Neural cell (in vitro differentiated cells): ENCODE measurements at regions not wholly inside any gene's neighbourhood (a gene's known extent, or its start where the extent isn't known, plus 50 kb on each side); places are given as distances from the start of the nearest gene placed in this dataset.

Source experiments
- H2AFZ ChIP-seq: fragments of 200-600, 300-800 bp; sonication (generic), shearing (Covaris generic); 2 replicates; pipeline ENCODE4 v1.6.0; 2014; ENCODE audit warnings: low read depth, mild to moderate bottlenecking, antibody characterized with exemption, low read length, moderate library complexity
- H3F3A ChIP-seq: fragments of 200-600 bp; shearing (Covaris generic); 2 replicates; pipeline ENCODE4 v1.6.1; 2016; ENCODE audit warnings: mild to moderate bottlenecking, moderate library complexity, mixed read lengths, antibody characterized with exemption, low read length; ENCODE audit not compliant: insufficient read depth, poor library complexity, severe bottlenecking
- H3K27ac ChIP-seq: fragments of 200-600, 300-800 bp; sonication (generic), shearing (Covaris generic); 2 replicates; pipeline ENCODE4 v1.5.1; 2014; ENCODE audit warnings: mild to moderate bottlenecking, low read length, moderate library complexity
- H3K27me3 ChIP-seq: fragments of 300-800, 200-600 bp; sonication (generic), shearing (Covaris generic); 2 replicates; pipeline ENCODE4 v1.6.0; 2014; ENCODE audit warnings: mild to moderate bottlenecking, low read depth, low read length, moderate library complexity; ENCODE audit not compliant: insufficient read depth
- H3K36me3 ChIP-seq: fragments of 300-800, 200-600 bp; sonication (generic), shearing (Covaris generic); 2 replicates; pipeline ENCODE4 v1.5.1; 2014; ENCODE audit warnings: mild to moderate bottlenecking, antibody characterized with exemption, low read length, moderate library complexity; ENCODE audit not compliant: insufficient read depth
- H3K4me2 ChIP-seq: fragments of 300-800, 200-600 bp; sonication (generic), shearing (Covaris generic); 2 replicates; pipeline ENCODE4 v1.6.0; 2014; ENCODE audit warnings: mild to moderate bottlenecking, low read length
- H3K4me3 ChIP-seq: fragments of 300-800, 200-600 bp; sonication (generic), shearing (Covaris generic); 2 replicates; pipeline ENCODE4 v1.5.1; 2014; ENCODE audit warnings: mild to moderate bottlenecking, low read length, moderate library complexity
- H3K79me2 ChIP-seq: fragments of 200-600 bp; shearing (Covaris generic); replicated peaks from 2 replicates; pipeline ENCODE4 v1.6.0; 2014; ENCODE audit warnings: mild to moderate bottlenecking, low read length, moderate library complexity; ENCODE audit not compliant: insufficient read depth
- H3K9ac ChIP-seq: fragments of 300-800, 200-600 bp; sonication (generic), shearing (Covaris generic); 2 replicates; pipeline ENCODE4 v1.6.1; 2016; ENCODE audit warnings: mild to moderate bottlenecking, low read length, mixed read lengths
- H3K9me2 ChIP-seq: fragments of 200-600 bp; shearing (Covaris generic); 2 replicates; pipeline ENCODE4 v1.6.1; 2016; ENCODE audit warnings: mild to moderate bottlenecking, low read length, mixed read lengths; ENCODE audit not compliant: insufficient read depth
- H3K9me3 ChIP-seq: fragments of 200-600, 300-800 bp; sonication (generic), shearing (Covaris generic); 2 replicates; pipeline ENCODE4 v1.6.1; 2016; ENCODE audit warnings: mild to moderate bottlenecking, mixed run types, low read length, moderate library complexity, mixed read lengths
- H4K20me1 ChIP-seq: fragments of 200-600 bp; shearing (Covaris generic); 2 replicates; pipeline ENCODE4 v1.6.1; 2016; ENCODE audit warnings: mild to moderate bottlenecking, mixed run types; ENCODE audit not compliant: insufficient read depth
- EP300 ChIP-seq: fragments of 450-650 bp; conservative IDR thresholded peaks from 2 replicates; pipeline ENCODE4 v1.6.1; 2014; ENCODE audit warnings: antibody characterized with exemption, mild to moderate bottlenecking, moderate library complexity; ENCODE audit not compliant: poor library complexity, severe bottlenecking
- EZH2 ChIP-seq: fragments of 200-600, 300-800 bp; shearing (Covaris generic), sonication (generic); IDR thresholded peaks from 2 replicates; pipeline ENCODE4 v1.6.1; 2014; ENCODE audit warnings: antibody characterized with exemption, low read length, borderline replicate concordance, mild to moderate bottlenecking; ENCODE audit not compliant: insufficient read depth, poor library complexity, severe bottlenecking
- MXI1 ChIP-seq: fragments of 450-650 bp; conservative IDR thresholded peaks from 2 replicates; pipeline ENCODE4 v1.6.1; 2014; ENCODE audit warnings: antibody characterized with exemption, mild to moderate bottlenecking; ENCODE audit not compliant: poor library complexity, severe bottlenecking
- POLR2AphosphoS5 ChIP-seq: IDR thresholded peaks from 2 replicates; pipeline ENCODE4 v1.6.1; 2012
- RAD21 ChIP-seq: fragments of 450-650 bp; conservative IDR thresholded peaks from 2 replicates; pipeline ENCODE4 v1.6.1; 2014; ENCODE audit warnings: antibody characterized with exemption, mild to moderate bottlenecking, moderate library complexity
- SMC3 ChIP-seq: fragments of 450-650 bp; conservative IDR thresholded peaks from 2 replicates; pipeline ENCODE4 v1.6.1; 2014; ENCODE audit warnings: antibody characterized with exemption, mild to moderate bottlenecking, moderate library complexity; ENCODE audit not compliant: poor library complexity
- TAF1 ChIP-seq: IDR thresholded peaks from 2 replicates; pipeline ENCODE4 v1.6.1; 2012; ENCODE audit warnings: low read depth
- TF ChIP-seq, protein P1 (sequence below): fragments of 450-650 bp; IDR thresholded peaks from 2 replicates; pipeline ENCODE4 v1.5.1; 2014; ENCODE audit warnings: antibody characterized with exemption, mild to moderate bottlenecking, moderate library complexity; ENCODE audit not compliant: poor library complexity, severe bottlenecking
- TF ChIP-seq, protein P2 (sequence below): IDR thresholded peaks from 2 replicates; pipeline ENCODE4 v1.6.1; 2012; ENCODE audit warnings: borderline replicate concordance

DNA sequence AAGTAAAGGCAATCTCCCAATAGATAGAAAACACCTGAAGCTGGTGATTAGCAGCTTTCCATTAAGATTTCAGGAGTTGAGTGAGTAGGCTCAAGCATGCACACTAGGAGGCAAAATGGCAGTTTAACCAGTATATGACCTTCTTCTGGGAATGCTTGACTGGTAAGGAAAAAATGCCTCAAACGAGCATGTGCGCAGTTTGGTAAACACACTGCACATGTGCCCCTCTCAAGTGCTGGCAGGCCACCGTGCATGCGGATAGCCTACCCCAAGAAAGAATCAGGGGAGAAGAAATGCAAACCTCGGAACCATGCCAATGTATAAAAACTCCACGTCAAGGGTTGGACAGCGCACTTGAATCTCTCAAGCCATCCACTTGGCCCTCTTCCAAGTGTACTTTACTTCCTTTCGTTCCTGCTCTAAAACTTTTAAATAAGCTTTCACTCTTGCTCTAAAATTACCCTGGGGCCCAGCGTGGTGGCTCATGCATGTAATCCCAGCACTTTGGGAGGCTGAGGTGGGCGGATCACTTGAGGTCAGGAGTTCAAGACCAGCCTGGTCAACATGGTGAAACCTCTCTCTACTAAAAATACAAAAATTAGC is 98.8 kb upstream of the CDK1 start:
- H3K27me3 ChIP-seq = no peaks in the 10 kb centered on the region
- no peak overlapping the region for H3K9ac ChIP-seq
- no peaks in the 10 kb centered on the region for H3K79me2 ChIP-seq
- no peaks in the 10 kb centered on the region for H3F3A ChIP-seq
- H3K4me2 ChIP-seq = no peak overlapping the region
- H4K20me1 ChIP-seq = no peaks in the 10 kb centered on the region
- no peak overlapping the region for H3K4me3 ChIP-seq
- H3K27ac ChIP-seq = no peak overlapping the region
- H3K36me3 ChIP-seq = no peaks in the 10 kb centered on the region
- no peaks in the 10 kb centered on the region for H3K9me2 ChIP-seq
- no peaks in the 10 kb centered on the region for H3K9me3 ChIP-seq
- TF ChIP-seq RAD21 (no peak), POLR2AphosphoS5 (no peak), TAF1 (no peak), SMC3 (no peak), MXI1 (no peak), EP300 (no peak), EZH2 (no peak)
- TF ChIP-seq, protein P1, sequence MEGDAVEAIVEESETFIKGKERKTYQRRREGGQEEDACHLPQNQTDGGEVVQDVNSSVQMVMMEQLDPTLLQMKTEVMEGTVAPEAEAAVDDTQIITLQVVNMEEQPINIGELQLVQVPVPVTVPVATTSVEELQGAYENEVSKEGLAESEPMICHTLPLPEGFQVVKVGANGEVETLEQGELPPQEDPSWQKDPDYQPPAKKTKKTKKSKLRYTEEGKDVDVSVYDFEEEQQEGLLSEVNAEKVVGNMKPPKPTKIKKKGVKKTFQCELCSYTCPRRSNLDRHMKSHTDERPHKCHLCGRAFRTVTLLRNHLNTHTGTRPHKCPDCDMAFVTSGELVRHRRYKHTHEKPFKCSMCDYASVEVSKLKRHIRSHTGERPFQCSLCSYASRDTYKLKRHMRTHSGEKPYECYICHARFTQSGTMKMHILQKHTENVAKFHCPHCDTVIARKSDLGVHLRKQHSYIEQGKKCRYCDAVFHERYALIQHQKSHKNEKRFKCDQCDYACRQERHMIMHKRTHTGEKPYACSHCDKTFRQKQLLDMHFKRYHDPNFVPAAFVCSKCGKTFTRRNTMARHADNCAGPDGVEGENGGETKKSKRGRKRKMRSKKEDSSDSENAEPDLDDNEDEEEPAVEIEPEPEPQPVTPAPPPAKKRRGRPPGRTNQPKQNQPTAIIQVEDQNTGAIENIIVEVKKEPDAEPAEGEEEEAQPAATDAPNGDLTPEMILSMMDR = no peak
- TF ChIP-seq, protein P2, sequence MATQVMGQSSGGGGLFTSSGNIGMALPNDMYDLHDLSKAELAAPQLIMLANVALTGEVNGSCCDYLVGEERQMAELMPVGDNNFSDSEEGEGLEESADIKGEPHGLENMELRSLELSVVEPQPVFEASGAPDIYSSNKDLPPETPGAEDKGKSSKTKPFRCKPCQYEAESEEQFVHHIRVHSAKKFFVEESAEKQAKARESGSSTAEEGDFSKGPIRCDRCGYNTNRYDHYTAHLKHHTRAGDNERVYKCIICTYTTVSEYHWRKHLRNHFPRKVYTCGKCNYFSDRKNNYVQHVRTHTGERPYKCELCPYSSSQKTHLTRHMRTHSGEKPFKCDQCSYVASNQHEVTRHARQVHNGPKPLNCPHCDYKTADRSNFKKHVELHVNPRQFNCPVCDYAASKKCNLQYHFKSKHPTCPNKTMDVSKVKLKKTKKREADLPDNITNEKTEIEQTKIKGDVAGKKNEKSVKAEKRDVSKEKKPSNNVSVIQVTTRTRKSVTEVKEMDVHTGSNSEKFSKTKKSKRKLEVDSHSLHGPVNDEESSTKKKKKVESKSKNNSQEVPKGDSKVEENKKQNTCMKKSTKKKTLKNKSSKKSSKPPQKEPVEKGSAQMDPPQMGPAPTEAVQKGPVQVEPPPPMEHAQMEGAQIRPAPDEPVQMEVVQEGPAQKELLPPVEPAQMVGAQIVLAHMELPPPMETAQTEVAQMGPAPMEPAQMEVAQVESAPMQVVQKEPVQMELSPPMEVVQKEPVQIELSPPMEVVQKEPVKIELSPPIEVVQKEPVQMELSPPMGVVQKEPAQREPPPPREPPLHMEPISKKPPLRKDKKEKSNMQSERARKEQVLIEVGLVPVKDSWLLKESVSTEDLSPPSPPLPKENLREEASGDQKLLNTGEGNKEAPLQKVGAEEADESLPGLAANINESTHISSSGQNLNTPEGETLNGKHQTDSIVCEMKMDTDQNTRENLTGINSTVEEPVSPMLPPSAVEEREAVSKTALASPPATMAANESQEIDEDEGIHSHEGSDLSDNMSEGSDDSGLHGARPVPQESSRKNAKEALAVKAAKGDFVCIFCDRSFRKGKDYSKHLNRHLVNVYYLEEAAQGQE = no peak
- H2AFZ ChIP-seq = no peak overlapping the region

DNA sequence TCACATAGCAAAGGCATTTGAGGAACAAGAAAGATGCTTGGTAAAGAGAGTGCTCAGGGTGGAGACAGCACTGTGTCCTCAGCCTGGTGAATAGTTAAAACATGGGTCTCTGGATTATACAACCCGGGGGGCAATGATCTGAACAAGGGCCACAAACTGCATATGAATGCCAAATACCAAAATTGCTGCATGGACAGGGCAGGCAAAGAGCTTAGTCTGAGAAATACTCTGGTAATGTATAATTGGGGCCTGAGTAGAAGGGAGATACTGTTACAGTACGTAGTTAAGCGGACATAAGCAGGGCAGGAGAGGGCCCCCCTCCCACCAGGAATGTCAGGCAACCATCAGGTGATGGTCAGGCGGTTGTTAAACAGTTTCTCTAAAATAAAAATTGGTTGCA is 99.3 kb upstream of the CDK1 start:
- no peak overlapping the region for H2AFZ ChIP-seq
- H3K4me2 ChIP-seq = no peak overlapping the region
- H3K4me3 ChIP-seq = no peak overlapping the region
- no peaks in the 10 kb centered on the region for H3K79me2 ChIP-seq
- no peaks in the 10 kb centered on the region for H3K9me2 ChIP-seq
- H3K27ac ChIP-seq = no peak overlapping the region
- H3K36me3 ChIP-seq = no peaks in the 10 kb centered on the region
- TF ChIP-seq EP300 (no peak), POLR2AphosphoS5 (no peak), MXI1 (no peak), TAF1 (no peak), SMC3 (no peak), EZH2 (no peak), RAD21 (no peak)
- TF ChIP-seq, protein P2 = no peak
- TF ChIP-seq, protein P1 = no peak
- no peaks in the 10 kb centered on the region for H3K27me3 ChIP-seq
- no peaks in the 10 kb centered on the region for H4K20me1 ChIP-seq
- no peak overlapping the region for H3K9ac ChIP-seq
- no peaks in the 10 kb centered on the region for H3K9me3 ChIP-seq
- H3F3A ChIP-seq = no peaks in the 10 kb centered on the region
